PFSK-1 (cell line): ENCODE measurements at regions not wholly inside any gene's neighbourhood (a gene's known extent, or its start where the extent isn't known, plus 50 kb on each side); places are given as distances from the start of the nearest gene placed in this dataset.

Experiments used
- FOXP2 ChIP-seq: optimal IDR thresholded peaks from 2 replicates; pipeline ENCODE3; 2011; ENCODE audit warnings: borderline replicate concordance, control low read depth, inconsistent platforms; ENCODE audit not compliant: insufficient read depth; ENCODE audit errors: extremely low read length, extremely low read depth
- POLR2AphosphoS5 ChIP-seq: IDR thresholded peaks from 2 replicates; pipeline ENCODE4 v1.6.1; 2012; ENCODE audit warnings: low read depth, mild to moderate bottlenecking, control low read depth, low read length, moderate library complexity
- SIN3A ChIP-seq: IDR thresholded peaks from 2 replicates; pipeline ENCODE4 v1.6.1; 2012; ENCODE audit warnings: mild to moderate bottlenecking, low read length, moderate library complexity, borderline replicate concordance; ENCODE audit not compliant: insufficient read depth
- TAF1 ChIP-seq: IDR thresholded peaks from 2 replicates; pipeline ENCODE4 v1.6.1; 2012; ENCODE audit warnings: low read length, control low read depth, borderline replicate concordance; ENCODE audit not compliant: insufficient read depth
- TF ChIP-seq, protein P1 (sequence below), 2 experiments: IDR thresholded peaks; 2 replicates each; pipeline versions ENCODE4 v1.6.1 to v1.8.0; 2011 to 2012; ENCODE audit warnings: low read depth in 2 of 2, low read length in 2 of 2, control low read depth in 1 of 2, inconsistent platforms in 1 of 2, mild to moderate bottlenecking in 1 of 2, moderate library complexity in 1 of 2; ENCODE audit not compliant: insufficient read depth in 1 of 2

DNA sequence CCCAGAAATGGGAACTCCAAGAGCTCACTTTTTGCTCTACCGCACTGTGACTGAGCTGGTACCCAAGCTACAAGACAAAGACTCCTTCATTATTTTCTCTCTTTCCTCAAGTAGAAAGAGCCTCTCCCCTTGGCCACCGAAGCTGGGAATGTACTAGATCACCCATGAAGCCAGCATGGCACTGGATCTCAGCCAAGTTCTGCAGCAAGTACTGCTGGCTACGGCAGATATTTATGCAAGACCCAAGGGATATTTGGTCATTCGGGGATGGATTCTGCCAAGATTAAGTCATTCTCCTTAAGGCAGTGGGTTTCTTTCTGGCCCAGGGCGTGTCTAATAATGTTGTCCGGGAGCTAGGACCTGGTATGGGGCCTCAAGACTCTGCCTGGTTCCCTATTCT, 633.5 kb downstream of the SLITRK1 start:
- TF ChIP-seq, protein P1, sequence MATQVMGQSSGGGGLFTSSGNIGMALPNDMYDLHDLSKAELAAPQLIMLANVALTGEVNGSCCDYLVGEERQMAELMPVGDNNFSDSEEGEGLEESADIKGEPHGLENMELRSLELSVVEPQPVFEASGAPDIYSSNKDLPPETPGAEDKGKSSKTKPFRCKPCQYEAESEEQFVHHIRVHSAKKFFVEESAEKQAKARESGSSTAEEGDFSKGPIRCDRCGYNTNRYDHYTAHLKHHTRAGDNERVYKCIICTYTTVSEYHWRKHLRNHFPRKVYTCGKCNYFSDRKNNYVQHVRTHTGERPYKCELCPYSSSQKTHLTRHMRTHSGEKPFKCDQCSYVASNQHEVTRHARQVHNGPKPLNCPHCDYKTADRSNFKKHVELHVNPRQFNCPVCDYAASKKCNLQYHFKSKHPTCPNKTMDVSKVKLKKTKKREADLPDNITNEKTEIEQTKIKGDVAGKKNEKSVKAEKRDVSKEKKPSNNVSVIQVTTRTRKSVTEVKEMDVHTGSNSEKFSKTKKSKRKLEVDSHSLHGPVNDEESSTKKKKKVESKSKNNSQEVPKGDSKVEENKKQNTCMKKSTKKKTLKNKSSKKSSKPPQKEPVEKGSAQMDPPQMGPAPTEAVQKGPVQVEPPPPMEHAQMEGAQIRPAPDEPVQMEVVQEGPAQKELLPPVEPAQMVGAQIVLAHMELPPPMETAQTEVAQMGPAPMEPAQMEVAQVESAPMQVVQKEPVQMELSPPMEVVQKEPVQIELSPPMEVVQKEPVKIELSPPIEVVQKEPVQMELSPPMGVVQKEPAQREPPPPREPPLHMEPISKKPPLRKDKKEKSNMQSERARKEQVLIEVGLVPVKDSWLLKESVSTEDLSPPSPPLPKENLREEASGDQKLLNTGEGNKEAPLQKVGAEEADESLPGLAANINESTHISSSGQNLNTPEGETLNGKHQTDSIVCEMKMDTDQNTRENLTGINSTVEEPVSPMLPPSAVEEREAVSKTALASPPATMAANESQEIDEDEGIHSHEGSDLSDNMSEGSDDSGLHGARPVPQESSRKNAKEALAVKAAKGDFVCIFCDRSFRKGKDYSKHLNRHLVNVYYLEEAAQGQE (IDR thresholded peaks at IDR 0.05; ENCODE audit: insufficient read depth in 1 of 2, low read depth in 2 of 2, low read length in 2 of 2), result no peak
- TF ChIP-seq TAF1 (no peak), FOXP2 (no peak), SIN3A (no peak), POLR2AphosphoS5 (no peak)

DNA sequence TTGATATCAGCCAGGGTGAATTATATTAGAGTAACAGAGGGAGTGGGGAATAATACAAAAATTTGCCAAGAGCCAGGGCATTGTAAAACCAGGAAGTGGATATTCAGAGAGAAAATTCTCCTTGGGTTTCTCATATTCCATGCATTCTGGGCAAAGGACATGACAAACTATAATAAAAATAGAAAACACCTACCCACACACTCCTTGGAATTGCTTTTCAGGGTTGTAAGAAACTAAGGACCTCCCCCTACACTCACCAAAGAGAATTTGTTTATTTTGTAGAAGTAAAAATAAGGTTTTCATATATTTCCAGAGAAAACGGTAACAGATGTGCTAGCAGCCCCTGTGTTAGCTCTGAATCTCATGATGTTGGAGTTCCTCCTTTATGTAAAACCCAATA, 649.6 kb downstream of the SLITRK1 start:
- no peak for TF ChIP-seq TAF1
- no peak for TF ChIP-seq SIN3A
- TF ChIP-seq POLR2AphosphoS5, result no peak
- no peak for TF ChIP-seq FOXP2

DNA sequence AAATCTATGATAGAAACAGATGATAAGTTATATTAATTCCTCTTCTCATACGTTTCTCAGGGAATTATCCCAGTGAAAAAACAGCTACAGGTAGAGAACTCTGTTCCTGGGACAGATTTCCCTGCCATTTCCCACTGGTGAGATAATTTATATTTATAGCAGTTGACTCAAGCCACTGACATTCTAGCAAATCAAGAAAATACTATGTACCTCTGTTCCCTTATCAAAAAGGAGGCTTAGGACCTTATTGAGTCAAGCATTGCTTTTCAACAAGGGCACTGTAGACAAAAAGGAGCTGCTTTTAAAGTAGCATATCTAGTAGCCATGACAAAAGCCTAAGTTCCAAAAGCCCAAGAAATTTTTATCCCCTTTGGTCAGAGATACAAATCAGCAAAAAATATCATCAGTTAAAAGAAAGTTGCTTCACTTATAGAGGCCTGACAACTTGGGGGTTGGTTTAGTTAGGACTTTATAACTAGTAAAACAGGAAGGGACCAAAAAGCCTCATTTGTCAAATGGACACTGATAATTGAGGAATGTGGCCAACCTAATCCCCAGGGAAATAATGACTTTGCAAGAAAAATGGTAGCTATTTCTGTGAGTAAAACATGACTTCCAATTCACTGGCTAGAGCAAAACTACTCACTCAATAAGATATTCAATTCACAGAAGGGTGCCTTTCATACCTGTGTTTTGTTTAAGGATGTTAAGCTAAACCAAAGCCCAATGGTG, 652.5 kb downstream of the SLITRK1 start:
- TF ChIP-seq POLR2AphosphoS5 (no peak), TAF1 (no peak), SIN3A (no peak), FOXP2 (no peak)
- TF ChIP-seq, protein P1 (IDR thresholded peaks at IDR 0.05; ENCODE audit: insufficient read depth in 1 of 2, low read depth in 2 of 2, low read length in 2 of 2), result no peak

DNA sequence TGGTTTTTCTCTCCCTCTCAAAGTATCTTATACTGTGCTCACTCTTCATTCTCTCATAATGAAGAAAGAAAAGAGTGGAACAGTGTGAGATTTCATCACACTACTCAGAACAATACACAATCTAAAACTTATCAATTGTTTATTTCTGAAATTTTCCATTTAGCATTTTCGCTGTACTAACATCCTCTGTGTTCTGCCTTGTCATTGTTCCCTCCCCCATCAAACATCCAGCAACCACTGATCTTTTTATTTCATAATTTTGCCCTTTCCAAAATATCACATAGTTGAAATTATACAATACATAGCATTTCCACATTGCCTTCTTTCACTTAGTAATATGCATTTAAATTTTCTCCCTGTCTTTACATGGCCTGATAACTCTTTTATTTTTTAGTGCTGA, 658.7 kb downstream of the SLITRK1 start:
- no peak for TF ChIP-seq TAF1
- TF ChIP-seq, protein P1 (IDR thresholded peaks at IDR 0.05; ENCODE audit: insufficient read depth in 1 of 2, low read depth in 2 of 2, low read length in 2 of 2), result no peak
- no peak for TF ChIP-seq POLR2AphosphoS5
- TF ChIP-seq SIN3A, result no peak
- TF ChIP-seq FOXP2, result no peak

DNA sequence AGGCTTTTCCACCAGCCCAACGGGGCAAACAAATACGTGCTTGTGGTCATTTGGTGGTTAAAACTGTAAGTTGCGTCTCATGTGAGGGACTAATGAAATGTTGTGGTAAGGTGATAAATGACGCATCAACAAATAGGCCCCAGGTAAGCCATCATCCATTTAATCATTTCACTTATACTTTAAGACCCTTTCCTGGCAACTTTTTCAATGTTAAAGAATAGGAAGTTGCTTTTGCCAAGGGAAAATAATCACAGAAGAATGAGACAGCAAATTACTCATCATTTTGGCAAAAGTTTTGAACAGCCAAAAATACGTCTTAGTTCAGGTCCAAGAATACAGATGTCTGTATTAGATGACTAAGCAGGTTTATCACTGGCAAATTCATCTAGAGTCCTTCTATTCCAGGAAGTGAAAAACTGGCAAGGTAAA, 660.4 kb downstream of the SLITRK1 start:
- TF ChIP-seq POLR2AphosphoS5 (no peak), FOXP2 (no peak), SIN3A (no peak), TAF1 (no peak)
- TF ChIP-seq, protein P1 (IDR thresholded peaks at IDR 0.05; ENCODE audit: insufficient read depth in 1 of 2, low read depth in 2 of 2, low read length in 2 of 2), result no peak
